K562 (cell line): ENCODE measurements at regions not wholly inside any gene's neighbourhood (a gene's known extent, or its start where the extent isn't known, plus 50 kb on each side); places are given as distances from the start of the nearest gene placed in this dataset.

Experiments
- ATAC-seq: fragments of 200-7000 bp; cut with Tn5 transposase; 3 replicates; pipeline ENCODE4 v1.9.1; 2020; ENCODE audit warnings: moderate library complexity
- BruUV-seq: library from RNA; stranded (reverse); fragments of 400-500 nt; replicated peaks from 2 replicates; lab custom pipeline; 2021; lab: Mats Ljungman, UMichigan
- CTCF ChIA-PET: fragments of 300-600 bp; formaldehyde crosslinking; extraction: SDS; loops from one replicate; lab custom pipeline; 2021; ENCODE audit warnings: low intra/inter-chr PET ratio; lab: Yijun Ruan, JAX
- POLR2A ChIA-PET: fragments of 300-600, 350-650 bp; sonication (Branson Sonifier 250); formaldehyde crosslinking; extraction: SDS; loops from one replicate; lab custom pipeline; 2021; ENCODE audit warnings: antibody characterized with exemption, inconsistent platforms; lab: Yijun Ruan, JAX
- DNase-seq, 4 experiments: peaks; one replicate each; pipeline versions ENCODE4 v3.0.0 to v3.0.0-alpha.2; 2011 to 2018; ENCODE audit warnings: low spot score in 3 of 4, mixed read lengths in 3 of 4; ENCODE audit errors: extremely low read depth in 1 of 4
- FAIRE-seq: peaks from 2 replicates; lab custom pipeline; 2011; peaks lifted over from hg19 to GRCh38; lab: Jason Lieb, UNC
- H2AFZ ChIP-seq: 2 replicates; pipeline ENCODE4 v1.6.0; 2011; ENCODE audit warnings: low read depth, low read length, control low read depth, inconsistent platforms
- H3K27ac ChIP-seq: fragments of 200-600 bp; 3 replicates; pipeline ENCODE4 v1.8.0; 2011; ENCODE audit warnings: low read depth, mild to moderate bottlenecking, control low read depth, inconsistent platforms, low read length, moderate library complexity, mixed read lengths; ENCODE audit errors: extremely low read depth
- H3K27me3 ChIP-seq, 2 experiments: fragments of 300-600 bp in 1 of 2; 2 replicates in 1 of 2; 3 replicates in 1 of 2; pipeline versions ENCODE4 v1.6.0 to v1.8.0; 2011; ENCODE audit warnings: inconsistent platforms in 2 of 2, low read length in 2 of 2, mild to moderate bottlenecking in 1 of 2, mixed read lengths in 1 of 2, moderate library complexity in 1 of 2; ENCODE audit not compliant: control insufficient read depth in 2 of 2, insufficient read depth in 2 of 2
- H3K36me3 ChIP-seq: fragments of 300-600 bp; 3 replicates; pipeline ENCODE4 v1.8.0; 2011; ENCODE audit warnings: mild to moderate bottlenecking, low read length, inconsistent platforms; ENCODE audit not compliant: control insufficient read depth, insufficient read depth
- H3K4me1 ChIP-seq, 2 experiments: fragments of 200-600 bp in 1 of 2; replicated peaks in 1 of 2; 2 replicates in 1 of 2; 3 replicates in 1 of 2; pipeline versions ENCODE4 v1.5.1 to v1.8.0; 2011; ENCODE audit warnings: inconsistent platforms in 2 of 2, low read length in 2 of 2, mild to moderate bottlenecking in 1 of 2, mixed read lengths in 1 of 2, moderate library complexity in 1 of 2; ENCODE audit not compliant: control insufficient read depth in 2 of 2, insufficient read depth in 2 of 2
- H3K4me2 ChIP-seq: 2 replicates; pipeline ENCODE4 v1.6.1; 2011; ENCODE audit warnings: low read length, control low read depth, inconsistent platforms, mixed read lengths; ENCODE audit not compliant: insufficient read depth
- H3K4me3 ChIP-seq: fragments of 200-600 bp; sonication (generic), shearing (Covaris generic); 2 replicates; pipeline ENCODE4 v1.5.1; 2016; ENCODE audit warnings: control low read depth, inconsistent platforms
- H3K79me2 ChIP-seq: fragments of 200-600 bp; 3 replicates; pipeline ENCODE4 v1.8.0; 2011; ENCODE audit warnings: low read length, inconsistent platforms; ENCODE audit not compliant: control insufficient read depth, insufficient read depth
- H3K9ac ChIP-seq, 2 experiments: 2 replicates each; pipeline versions ENCODE4 v1.6.0 to v1.6.1; 2011; ENCODE audit warnings: low read depth in 2 of 2, low read length in 2 of 2, control low read depth in 1 of 2, inconsistent platforms in 1 of 2, mild to moderate bottlenecking in 1 of 2, mixed read lengths in 1 of 2; ENCODE audit not compliant: insufficient read depth in 1 of 2
- H3K9me1 ChIP-seq: one replicate; pipeline ENCODE4 v1.6.0; 2011; ENCODE audit warnings: inconsistent platforms, mild to moderate bottlenecking, low read length, moderate library complexity; ENCODE audit not compliant: control insufficient read depth, insufficient read depth
- H3K9me3 ChIP-seq: replicated peaks from 2 replicates; pipeline ENCODE4 v1.5.1; 2011; ENCODE audit warnings: low read depth, low read length, inconsistent platforms; ENCODE audit not compliant: control insufficient read depth, insufficient read depth
- H4K20me1 ChIP-seq: replicated peaks from 2 replicates; pipeline ENCODE4 v1.6.1; 2011; ENCODE audit warnings: low read length, inconsistent platforms, mixed read lengths; ENCODE audit not compliant: control insufficient read depth, insufficient read depth
- CBX8 ChIP-seq: fragments of 200-600 bp; sonication (generic); IDR thresholded peaks from 2 replicates; pipeline ENCODE4 v1.6.1; 2012; ENCODE audit warnings: borderline replicate concordance, mixed run types, low read depth, mild to moderate bottlenecking, moderate library complexity, mixed read lengths, low read length, control low read depth, inconsistent platforms; ENCODE audit not compliant: poor library complexity, severe bottlenecking; ENCODE audit errors: extremely low read depth
- CEBPG ChIP-seq, 3 experiments: fragments of 200-800 bp in 1 of 3; sonication (Bioruptor generic) in 1 of 3; sonication (generic) in 1 of 3; formaldehyde crosslinking in 1 of 3; IDR thresholded peaks in 2 of 3; conservative IDR thresholded peaks in 1 of 3; 2 replicates each; pipeline versions ENCODE4 v1.6.1 to v1.8.0; 2016 to 2022; ENCODE audit warnings: missing compliant biosample characterization in 2 of 3, missing genetic modification characterization in 2 of 3, mild to moderate bottlenecking in 1 of 3, missing genetic modification reagents in 1 of 3
- EWSR1 ChIP-seq: fragments of 450-650 bp; IDR thresholded peaks from 2 replicates; pipeline ENCODE4 v1.6.1; 2018; ENCODE audit warnings: borderline replicate concordance, mild to moderate bottlenecking, low read depth, moderate library complexity; ENCODE audit not compliant: partially characterized antibody
- ZNF134 ChIP-seq: fragments of 250-450 bp; sonication (Bioruptor Pico); conservative IDR thresholded peaks from 2 replicates; pipeline ENCODE4 v1.4.0; 2020
- WGBS: fragments of 100-300 bp; shearing (Covaris generic); methylation state at CpG from one replicate; pipeline ENCODE4 v1.1.6; 2016; ENCODE audit warnings: low coverage, mixed read lengths; ENCODE audit not compliant: insufficient coverage; ENCODE audit errors: missing lambda C conversion rate; 5-methylcytosine and 5-hydroxymethylcytosine counted together
- in situ Hi-C: fragments of 300-500 bp; cut with MboI; formaldehyde crosslinking; loops from 4 replicates; pipeline ENCODE4 v1.15.0; 2018; ENCODE audit warnings: inconsistent platforms, mixed read lengths
- intact Hi-C: fragments of 100-400 bp; cut with micrococcal nuclease; formaldehyde crosslinking; loops from 2 replicates; pipeline ENCODE4 v1.14.2; 2022
- TF ChIP-seq, protein P1 (sequence below): fragments of 250-450 bp; sonication (Bioruptor Pico); IDR thresholded peaks from 2 replicates; pipeline ENCODE4 v1.4.0; 2020

- TF ChIP-seq CBX8 (no peak), ZNF134 (CRISPR knock-in tag) (peak; percentile 77)
- TF ChIP-seq, protein P1, sequence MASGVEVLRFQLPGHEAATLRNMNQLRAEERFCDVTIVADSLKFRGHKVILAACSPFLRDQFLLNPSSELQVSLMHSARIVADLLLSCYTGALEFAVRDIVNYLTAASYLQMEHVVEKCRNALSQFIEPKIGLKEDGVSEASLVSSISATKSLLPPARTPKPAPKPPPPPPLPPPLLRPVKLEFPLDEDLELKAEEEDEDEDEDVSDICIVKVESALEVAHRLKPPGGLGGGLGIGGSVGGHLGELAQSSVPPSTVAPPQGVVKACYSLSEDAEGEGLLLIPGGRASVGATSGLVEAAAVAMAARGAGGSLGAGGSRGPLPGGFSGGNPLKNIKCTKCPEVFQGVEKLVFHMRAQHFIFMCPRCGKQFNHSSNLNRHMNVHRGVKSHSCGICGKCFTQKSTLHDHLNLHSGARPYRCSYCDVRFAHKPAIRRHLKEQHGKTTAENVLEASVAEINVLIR = no peak
Measured at GRCh38 chr15:58380280-58380945, 51.4 kb upstream of the LIPC start (continued).

DNA sequence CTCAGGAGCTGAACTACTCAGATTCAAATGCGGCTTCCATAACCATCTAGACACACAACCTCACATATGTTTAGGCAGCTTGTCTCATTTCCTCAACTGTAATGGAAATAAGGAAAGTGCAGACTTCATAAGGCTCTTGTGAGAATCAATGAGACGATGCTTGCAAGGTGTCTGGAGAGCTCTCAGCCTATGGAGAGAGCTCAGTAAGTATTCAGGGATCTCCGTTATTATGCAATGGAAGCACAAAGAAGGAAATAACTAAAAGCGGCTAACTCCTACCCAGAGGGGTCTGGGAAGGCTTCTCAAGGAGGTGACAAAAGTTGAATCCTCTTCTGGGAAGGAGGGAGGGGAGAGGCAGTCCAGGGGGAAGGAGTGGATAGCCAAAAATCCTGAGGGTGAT is 50.1 kb upstream of the LIPC start:
- ATAC-seq = no peak
- CTCF ChIA-PET = no interaction called here
- Histone ChIP-seq H3K36me3 (no peaks in the 10 kb centered on the region), H3K4me3 (no peak overlapping the region), H3K9me1 (no peaks in the 10 kb centered on the region), H3K27ac (no peak overlapping the region), H3K4me1 (no peaks in the 10 kb centered on the region; a peak in 2 of 5 replicates), H4K20me1 (no peaks in the 10 kb centered on the region), H3K9me3 (peaks cover 2% of the 10 kb centered on the region; the same call in 1 of the 2 replicates), H3K27me3 (no peaks in the 10 kb centered on the region), H3K79me2 (no peaks in the 10 kb centered on the region), H2AFZ (peak overlapping the region; percentile 13; the same call in 1 of the 2 replicates), H3K4me2 (no peak overlapping the region), H3K9ac (no peak overlapping the region)
- no peak for DNase-seq
- in situ Hi-C loops = no loop called here
- POLR2A ChIA-PET = no interaction called here
- no peak for FAIRE-seq
- BruUV-seq = no TSS peak
- intact Hi-C loops = loop anchor here (10.0 kb wide), 1 partner anchor 53 kb away; the partner anchor contains the start of gene LIPC
- TF ChIP-seq CEBPG (CRISPR knock-in tag; IDR thresholded peaks at IDR 0.05) = no peak
- 0 out of 4 replicates have a peak, but pooled peaks of 1 of the 2 experiments have one; percentile 20 for TF ChIP-seq CEBPG (tag; conservative IDR thresholded peaks at IDR 0.05 in 1 of 2, IDR thresholded peaks at IDR 0.05 in 1 of 2)
- TF ChIP-seq EWSR1 = no peak
- WGBS = 43% methylated on average over 4 of the region's 4 CpGs
